ENCODE measurements at regions not wholly inside any gene's neighbourhood (a gene's known extent, or its start where the extent isn't known, plus 50 kb on each side); places are given as distances from the start of the nearest gene placed in this dataset.

GRCh38 chr2:192775011-192775410 is 580.3 kb upstream of the TMEFF2 start:
- TF ChIP-seq, protein P1, sequence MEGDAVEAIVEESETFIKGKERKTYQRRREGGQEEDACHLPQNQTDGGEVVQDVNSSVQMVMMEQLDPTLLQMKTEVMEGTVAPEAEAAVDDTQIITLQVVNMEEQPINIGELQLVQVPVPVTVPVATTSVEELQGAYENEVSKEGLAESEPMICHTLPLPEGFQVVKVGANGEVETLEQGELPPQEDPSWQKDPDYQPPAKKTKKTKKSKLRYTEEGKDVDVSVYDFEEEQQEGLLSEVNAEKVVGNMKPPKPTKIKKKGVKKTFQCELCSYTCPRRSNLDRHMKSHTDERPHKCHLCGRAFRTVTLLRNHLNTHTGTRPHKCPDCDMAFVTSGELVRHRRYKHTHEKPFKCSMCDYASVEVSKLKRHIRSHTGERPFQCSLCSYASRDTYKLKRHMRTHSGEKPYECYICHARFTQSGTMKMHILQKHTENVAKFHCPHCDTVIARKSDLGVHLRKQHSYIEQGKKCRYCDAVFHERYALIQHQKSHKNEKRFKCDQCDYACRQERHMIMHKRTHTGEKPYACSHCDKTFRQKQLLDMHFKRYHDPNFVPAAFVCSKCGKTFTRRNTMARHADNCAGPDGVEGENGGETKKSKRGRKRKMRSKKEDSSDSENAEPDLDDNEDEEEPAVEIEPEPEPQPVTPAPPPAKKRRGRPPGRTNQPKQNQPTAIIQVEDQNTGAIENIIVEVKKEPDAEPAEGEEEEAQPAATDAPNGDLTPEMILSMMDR (conservative IDR thresholded peaks at IDR 0.05; ENCODE audit: low read length): no peak
- TF ChIP-seq EZH2phosphoT487 (IDR thresholded peaks at IDR 0.05; ENCODE audit: borderline replicate concordance): no peak
